ENCODE measurements at regions not wholly inside any gene's neighbourhood (a gene's known extent, or its start where the extent isn't known, plus 50 kb on each side); places are given as distances from the start of the nearest gene placed in this dataset.

- H3K27ac ChIP-seq (ENCODE audit: extremely low read length, insufficient read depth, low read length): no peak overlapping the region
- no peak overlapping the region for H3K4me2 ChIP-seq (ENCODE audit: low read depth, low read length)
- no peaks in the 10 kb centered on the region for H3K79me2 ChIP-seq (ENCODE audit: insufficient read depth, low read length)
- in situ Hi-C loops (cut with HindIII; ENCODE audit: extremely low pct_ligation_motif_present, low pct_unique_long_range_greater_than_20kb) (no loop called here), intact Hi-C loops (cut with micrococcal nuclease; ENCODE audit: unreplicated experiment) (no loop called here)
- H3K36me3 ChIP-seq (replicated peaks in 1 of 2; ENCODE audit: control insufficient read depth in 1 of 2, insufficient read depth in 2 of 2, low read length in 2 of 2): no peaks in the 10 kb centered on the region
- no peaks in the 10 kb centered on the region for H3K4me1 ChIP-seq (ENCODE audit: insufficient read depth, low read length)
- H3K9ac ChIP-seq (ENCODE audit: insufficient read depth, low read depth, low read length): no peak overlapping the region
- no peak for TF ChIP-seq GATAD2A (CRISPR knock-in tag; IDR thresholded peaks at IDR 0.05)
- TF ChIP-seq MED13 (CRISPR knock-in tag; IDR thresholded peaks at IDR 0.05): no peak
- TF ChIP-seq ZNF343 (CRISPR knock-in tag; IDR thresholded peaks at IDR 0.05): no peak
- TF ChIP-seq, protein P1, sequence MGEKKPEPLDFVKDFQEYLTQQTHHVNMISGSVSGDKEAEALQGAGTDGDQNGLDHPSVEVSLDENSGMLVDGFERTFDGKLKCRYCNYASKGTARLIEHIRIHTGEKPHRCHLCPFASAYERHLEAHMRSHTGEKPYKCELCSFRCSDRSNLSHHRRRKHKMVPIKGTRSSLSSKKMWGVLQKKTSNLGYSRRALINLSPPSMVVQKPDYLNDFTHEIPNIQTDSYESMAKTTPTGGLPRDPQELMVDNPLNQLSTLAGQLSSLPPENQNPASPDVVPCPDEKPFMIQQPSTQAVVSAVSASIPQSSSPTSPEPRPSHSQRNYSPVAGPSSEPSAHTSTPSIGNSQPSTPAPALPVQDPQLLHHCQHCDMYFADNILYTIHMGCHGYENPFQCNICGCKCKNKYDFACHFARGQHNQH (CRISPR knock-in tag; IDR thresholded peaks at IDR 0.05): no peak
- no peak for TF ChIP-seq MEF2D (CRISPR knock-in tag; IDR thresholded peaks at IDR 0.05)
- TF ChIP-seq STAT5B (CRISPR knock-in tag; IDR thresholded peaks at IDR 0.05): no peak
- no peak for TF ChIP-seq ARNT (IDR thresholded peaks at IDR 0.05)
- TF ChIP-seq RARG (CRISPR knock-in tag; IDR thresholded peaks at IDR 0.05; ENCODE audit: low read depth): no peak
- TF ChIP-seq, protein P2, sequence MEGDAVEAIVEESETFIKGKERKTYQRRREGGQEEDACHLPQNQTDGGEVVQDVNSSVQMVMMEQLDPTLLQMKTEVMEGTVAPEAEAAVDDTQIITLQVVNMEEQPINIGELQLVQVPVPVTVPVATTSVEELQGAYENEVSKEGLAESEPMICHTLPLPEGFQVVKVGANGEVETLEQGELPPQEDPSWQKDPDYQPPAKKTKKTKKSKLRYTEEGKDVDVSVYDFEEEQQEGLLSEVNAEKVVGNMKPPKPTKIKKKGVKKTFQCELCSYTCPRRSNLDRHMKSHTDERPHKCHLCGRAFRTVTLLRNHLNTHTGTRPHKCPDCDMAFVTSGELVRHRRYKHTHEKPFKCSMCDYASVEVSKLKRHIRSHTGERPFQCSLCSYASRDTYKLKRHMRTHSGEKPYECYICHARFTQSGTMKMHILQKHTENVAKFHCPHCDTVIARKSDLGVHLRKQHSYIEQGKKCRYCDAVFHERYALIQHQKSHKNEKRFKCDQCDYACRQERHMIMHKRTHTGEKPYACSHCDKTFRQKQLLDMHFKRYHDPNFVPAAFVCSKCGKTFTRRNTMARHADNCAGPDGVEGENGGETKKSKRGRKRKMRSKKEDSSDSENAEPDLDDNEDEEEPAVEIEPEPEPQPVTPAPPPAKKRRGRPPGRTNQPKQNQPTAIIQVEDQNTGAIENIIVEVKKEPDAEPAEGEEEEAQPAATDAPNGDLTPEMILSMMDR (CRISPR knock-in tag; IDR thresholded peaks at IDR 0.05): no peak
- no peak for TF ChIP-seq ZSCAN29 (CRISPR knock-in tag; conservative IDR thresholded peaks at IDR 0.05)
- TF ChIP-seq FOXJ3 (CRISPR knock-in tag; IDR thresholded peaks at IDR 0.05; ENCODE audit: borderline replicate concordance): no peak
- TF ChIP-seq HOXA7 (CRISPR knock-in tag; IDR thresholded peaks at IDR 0.05): no peak
- TF ChIP-seq IKZF4 (CRISPR knock-in tag; IDR thresholded peaks at IDR 0.05; ENCODE audit: borderline replicate concordance, low read depth, not compliant biosample characterization): no peak
- no peak overlapping the region for H3K4me3 ChIP-seq (replicated peaks in 1 of 3; ENCODE audit: insufficient read depth in 1 of 3, low read depth in 2 of 3, low read length in 3 of 3)
- FAIRE-seq: no peak
- H3K27me3 ChIP-seq (ENCODE audit: control insufficient read depth in 1 of 2, insufficient read depth in 2 of 2, low read length in 2 of 2): no peaks in the 10 kb centered on the region
- ChIA-PET CTCF (ENCODE audit: low intra/inter-chr PET ratio, low total read pairs) (no interaction called here), POLR2A (no interaction called here)
- no peak overlapping the region for H2AFZ ChIP-seq (ENCODE audit: low read length)
- no TSS peak for BruUV-seq (replicated peaks)
- DNase-seq (ENCODE audit: low spot score): no peak
- peaks cover 77% of the 10 kb centered on the region for H3K9me3 ChIP-seq (ENCODE audit: low read length)
- H4K20me1 ChIP-seq (ENCODE audit: insufficient read depth, low read length): no peaks in the 10 kb centered on the region
- no peak for ATAC-seq
- under 1% methylated on average over 3 of the region's 3 CpGs for WGBS (ENCODE audit: low lambda C conversion rate)
Measured at GRCh38 chr17:53387745-53388144, 435.0 kb upstream of the KIF2B start.

All from HepG2 (cell line).